ENCODE measurements at regions not wholly inside any gene's neighbourhood (a gene's known extent, or its start where the extent isn't known, plus 50 kb on each side); places are given as distances from the start of the nearest gene placed in this dataset.

- Mint-ChIP-seq H3K36me3 (ENCODE audit: unreplicated experiment) (peaks cover 4% of the 10 kb centered on the region), H3K27ac (ENCODE audit: unreplicated experiment) (no peak overlapping the region), H3K9me3 (ENCODE audit: unreplicated experiment) (no peaks in the 10 kb centered on the region), H3K4me1 (ENCODE audit: low read depth, unreplicated experiment) (no peaks in the 10 kb centered on the region), H3K27me3 (ENCODE audit: unreplicated experiment) (no peaks in the 10 kb centered on the region), H3K4me3 (ENCODE audit: unreplicated experiment) (no peak overlapping the region)
- no peak for TF ChIP-seq CTCF (IDR thresholded peaks at IDR 0.05; ENCODE audit: partially characterized antibody, unreplicated experiment)
- no peak for DNase-seq
These were observed 139.1 kb upstream of the DPT start for GRCh38 chr1:168867941-168868634.

- Mint-ChIP-seq H3K36me3 (ENCODE audit: unreplicated experiment) (no peaks in the 10 kb centered on the region), H3K27ac (ENCODE audit: unreplicated experiment) (no peak overlapping the region), H3K9me3 (ENCODE audit: unreplicated experiment) (no peaks in the 10 kb centered on the region), H3K4me3 (ENCODE audit: unreplicated experiment) (no peak overlapping the region), H3K27me3 (ENCODE audit: unreplicated experiment) (no peaks in the 10 kb centered on the region), H3K4me1 (ENCODE audit: low read depth, unreplicated experiment) (no peaks in the 10 kb centered on the region)
- TF ChIP-seq CTCF (IDR thresholded peaks at IDR 0.05; ENCODE audit: partially characterized antibody, unreplicated experiment): no peak
- no peak for DNase-seq
These were observed 142.5 kb upstream of the DPT start for GRCh38 chr1:168871531-168871930.

- DNase-seq: no peak
- no peaks in the 10 kb centered on the region for H3K9me3 Mint-ChIP-seq (ENCODE audit: unreplicated experiment)
- H3K27ac Mint-ChIP-seq (ENCODE audit: unreplicated experiment): no peak overlapping the region
- H3K36me3 Mint-ChIP-seq (ENCODE audit: unreplicated experiment): no peaks in the 10 kb centered on the region
- H3K27me3 Mint-ChIP-seq (ENCODE audit: unreplicated experiment): no peaks in the 10 kb centered on the region
- H3K4me1 Mint-ChIP-seq (ENCODE audit: low read depth, unreplicated experiment): no peaks in the 10 kb centered on the region
- no peak overlapping the region for H3K4me3 Mint-ChIP-seq (ENCODE audit: unreplicated experiment)
- TF ChIP-seq CTCF (IDR thresholded peaks at IDR 0.05; ENCODE audit: partially characterized antibody, unreplicated experiment): no peak
These were observed 146.8 kb upstream of the DPT start for GRCh38 chr1:168875831-168876230.

GRCh38 chr1:168876830-168877229, 147.8 kb upstream of the DPT start:
- Mint-ChIP-seq H3K4me3 (ENCODE audit: unreplicated experiment) (no peak overlapping the region), H3K27me3 (ENCODE audit: unreplicated experiment) (no peaks in the 10 kb centered on the region), H3K36me3 (ENCODE audit: unreplicated experiment) (no peaks in the 10 kb centered on the region), H3K27ac (ENCODE audit: unreplicated experiment) (no peak overlapping the region), H3K9me3 (ENCODE audit: unreplicated experiment) (no peaks in the 10 kb centered on the region), H3K4me1 (ENCODE audit: low read depth, unreplicated experiment) (no peaks in the 10 kb centered on the region)
- no peak for TF ChIP-seq CTCF (IDR thresholded peaks at IDR 0.05; ENCODE audit: partially characterized antibody, unreplicated experiment)
- DNase-seq: no peak

GRCh38 chr1:168879896-168880734, 151.1 kb upstream of the DPT start:
- no peak overlapping the region for H3K27ac Mint-ChIP-seq (ENCODE audit: unreplicated experiment)

More at GRCh38 chr1:168879896-168880734, 151.1 kb upstream of the DPT start:
- Mint-ChIP-seq H3K36me3 (ENCODE audit: unreplicated experiment) (no peaks in the 10 kb centered on the region), H3K27me3 (ENCODE audit: unreplicated experiment) (no peaks in the 10 kb centered on the region), H3K9me3 (ENCODE audit: unreplicated experiment) (no peaks in the 10 kb centered on the region), H3K4me3 (ENCODE audit: unreplicated experiment) (no peak overlapping the region), H3K4me1 (ENCODE audit: low read depth, unreplicated experiment) (no peaks in the 10 kb centered on the region)
- DNase-seq: no peak
- TF ChIP-seq CTCF (IDR thresholded peaks at IDR 0.05; ENCODE audit: partially characterized antibody, unreplicated experiment): no peak

Measured in glutamatergic neuron (in vitro differentiated cells).